IMR-90 (cell line): ENCODE measurements at regions not wholly inside any gene's neighbourhood (a gene's known extent, or its start where the extent isn't known, plus 50 kb on each side); places are given as distances from the start of the nearest gene placed in this dataset.
A peak's percentile ranks its signal among the peaks of the same experiment; 100 is the strongest.

Experiments
- ATAC-seq: fragments of 200-7000 bp; cut with Tn5 transposase; 2 replicates; pipeline ENCODE4 v1.9.1; 2020; ENCODE audit warnings: low read depth, mild to moderate bottlenecking, moderate library complexity
- BruUV-seq: library from RNA; stranded (reverse); fragments of 400-500 nt; replicated peaks from 2 replicates; lab custom pipeline; 2021; lab: Mats Ljungman, UMichigan
- CTCF ChIA-PET: fragments of 300-600 bp; formaldehyde crosslinking; extraction: SDS; loops from one replicate; lab custom pipeline; 2021; ENCODE audit warnings: antibody characterized with exemption; lab: Yijun Ruan, JAX
- POLR2A ChIA-PET: fragments of 300-600 bp; sonication (Branson Sonifier 250); formaldehyde crosslinking; loops from one replicate; lab custom pipeline; 2022; ENCODE audit warnings: antibody characterized with exemption; ENCODE audit not compliant: unreplicated experiment; lab: Charles Lee
- DNase-seq: peaks from one replicate; pipeline ENCODE4 v3.0.0; 2013
- H2AFZ ChIP-seq: replicated peaks from 2 replicates; pipeline ENCODE3; 2013; ENCODE audit warnings: low read length, mild to moderate bottlenecking; ENCODE audit not compliant: poor library complexity
- H2AK5ac ChIP-seq: 2 replicates; pipeline ENCODE4 v1.6.1; 2013; ENCODE audit warnings: low read depth, low read length, inconsistent platforms
- H2AK9ac ChIP-seq: replicated peaks from 2 replicates; pipeline ENCODE3; 2013; ENCODE audit warnings: mild to moderate bottlenecking, low read depth, low read length, moderate library complexity; ENCODE audit not compliant: poor library complexity
- H2BK120ac ChIP-seq: 2 replicates; pipeline ENCODE4 v1.6.1; 2013; ENCODE audit warnings: low read depth, low read length, inconsistent platforms
- H2BK15ac ChIP-seq: 3 replicates; pipeline ENCODE4 v1.6.1; 2013; ENCODE audit warnings: low read depth, low read length, inconsistent platforms
- H2BK20ac ChIP-seq: 2 replicates; pipeline ENCODE4 v1.6.1; 2013; ENCODE audit warnings: low read depth, mild to moderate bottlenecking, inconsistent platforms, low read length, moderate library complexity
- H2BK5ac ChIP-seq: 2 replicates; pipeline ENCODE4 v1.6.1; 2013; ENCODE audit warnings: mild to moderate bottlenecking, low read depth, low read length, inconsistent platforms; ENCODE audit not compliant: poor library complexity, severe bottlenecking
- H3K14ac ChIP-seq: replicated peaks from 2 replicates; pipeline ENCODE4 v1.6.1; 2013; ENCODE audit warnings: low read depth, low read length, inconsistent platforms
- H3K18ac ChIP-seq: 2 replicates; pipeline ENCODE4 v1.6.1; 2013; ENCODE audit warnings: low read depth, low read length, control low read depth
- H3K23ac ChIP-seq: 2 replicates; pipeline ENCODE4 v1.6.1; 2013; ENCODE audit warnings: low read depth, low read length, inconsistent platforms
- H3K27ac ChIP-seq: 2 replicates; pipeline ENCODE4 v1.5.1; 2013; ENCODE audit warnings: mild to moderate bottlenecking, control low read depth, low read length; ENCODE audit not compliant: insufficient read depth
- H3K27me3 ChIP-seq: 2 replicates; pipeline ENCODE4 v1.6.1; 2013; ENCODE audit warnings: low read length; ENCODE audit not compliant: control insufficient read depth, insufficient read depth
- H3K36me3 ChIP-seq: 2 replicates; pipeline ENCODE4 v1.6.1; 2013; ENCODE audit warnings: low read length, mixed read lengths; ENCODE audit not compliant: control insufficient read depth, insufficient read depth
- H3K4ac ChIP-seq: 2 replicates; pipeline ENCODE4 v1.6.1; 2013; ENCODE audit warnings: low read depth, low read length, inconsistent platforms
- H3K4me1 ChIP-seq: 2 replicates; pipeline ENCODE4 v1.6.1; 2013; ENCODE audit warnings: low read length, mixed read lengths; ENCODE audit not compliant: control insufficient read depth, insufficient read depth
- H3K4me2 ChIP-seq: 2 replicates; pipeline ENCODE4 v1.6.1; 2013; ENCODE audit warnings: low read depth, mild to moderate bottlenecking, control low read depth, low read length, moderate library complexity
- H3K4me3 ChIP-seq: 2 replicates; pipeline ENCODE4 v1.5.1; 2013; ENCODE audit warnings: low read depth, mild to moderate bottlenecking, control low read depth, low read length, moderate library complexity; ENCODE audit not compliant: insufficient read depth
- H3K56ac ChIP-seq: 2 replicates; pipeline ENCODE4 v1.6.1; 2013; ENCODE audit warnings: low read length, inconsistent platforms; ENCODE audit not compliant: insufficient read depth; ENCODE audit errors: extremely low read depth
- H3K79me1 ChIP-seq, 2 experiments: 2 replicates each; pipeline ENCODE4 v1.6.1; 2013; ENCODE audit warnings: low read length in 2 of 2, inconsistent platforms in 1 of 2, low read depth in 1 of 2
- H3K9ac ChIP-seq: 2 replicates; pipeline ENCODE4 v1.6.1; 2013; ENCODE audit warnings: low read depth, low read length, control low read depth
- H3K9me1 ChIP-seq: 2 replicates; pipeline ENCODE4 v1.6.1; 2013; ENCODE audit warnings: low read length, inconsistent platforms; ENCODE audit not compliant: insufficient read depth
- H3K9me3 ChIP-seq: 2 replicates; pipeline ENCODE4 v1.6.1; 2013; ENCODE audit warnings: low read length; ENCODE audit not compliant: control insufficient read depth, insufficient read depth
- H4K20me1 ChIP-seq: 2 replicates; pipeline ENCODE4 v1.6.1; 2013; ENCODE audit warnings: low read length, inconsistent platforms; ENCODE audit not compliant: insufficient read depth
- H4K5ac ChIP-seq: 2 replicates; pipeline ENCODE4 v1.6.1; 2013; ENCODE audit warnings: mild to moderate bottlenecking, low read depth, low read length, control low read depth
- H4K8ac ChIP-seq, 2 experiments: 2 replicates each; pipeline ENCODE4 v1.6.1; 2013; ENCODE audit warnings: low read depth in 2 of 2, low read length in 2 of 2, control low read depth in 1 of 2, inconsistent platforms in 1 of 2
- H4K91ac ChIP-seq: 2 replicates; pipeline ENCODE4 v1.6.1; 2013; ENCODE audit warnings: low read depth, low read length, inconsistent platforms; ENCODE audit not compliant: insufficient read depth
- BHLHE40 ChIP-seq: fragments of 150-350 bp; IDR thresholded peaks from 2 replicates; pipeline ENCODE4 v1.6.1; 2016; ENCODE audit warnings: mild to moderate bottlenecking, low read depth, low read length
- CHD1 ChIP-seq: IDR thresholded peaks from 2 replicates; pipeline ENCODE4 v1.6.1; 2012; ENCODE audit warnings: low read depth, low read length, improper control_type of control experiment
- FOS ChIP-seq: fragments of 150-350 bp; IDR thresholded peaks from 2 replicates; pipeline ENCODE4 v1.6.1; 2016; ENCODE audit warnings: low read depth, low read length
- MXI1 ChIP-seq: IDR thresholded peaks from 2 replicates; pipeline ENCODE4 v1.6.1; 2012; ENCODE audit warnings: low read depth, mild to moderate bottlenecking, low read length, moderate library complexity, borderline replicate concordance
- NFE2L2 ChIP-seq: fragments of 150-350 bp; IDR thresholded peaks from 2 replicates; pipeline ENCODE4 v1.6.1; 2016; ENCODE audit warnings: low read depth, mild to moderate bottlenecking, low read length
- POLR2A ChIP-seq: IDR thresholded peaks from 2 replicates; pipeline ENCODE4 v1.6.1; 2012; ENCODE audit warnings: mild to moderate bottlenecking, low read depth, low read length
- RAD21 ChIP-seq: IDR thresholded peaks from 2 replicates; pipeline ENCODE4 v1.6.1; 2012; ENCODE audit warnings: low read length, improper control_type of control experiment
- RCOR1 ChIP-seq: IDR thresholded peaks from 2 replicates; pipeline ENCODE4 v1.6.1; 2012; ENCODE audit warnings: mild to moderate bottlenecking, low read length, improper control_type of control experiment; ENCODE audit not compliant: insufficient replicate concordance
- RFX5 ChIP-seq: IDR thresholded peaks from 2 replicates; pipeline ENCODE4 v1.8.0; 2012; ENCODE audit warnings: low read depth, mild to moderate bottlenecking, low read length, moderate library complexity
- SMC3 ChIP-seq: fragments of 150-350 bp; IDR thresholded peaks from 2 replicates; pipeline ENCODE4 v1.6.1; 2016; ENCODE audit warnings: low read depth, mild to moderate bottlenecking, antibody characterized with exemption, low read length, moderate library complexity
- USF2 ChIP-seq: fragments of 150-350 bp; IDR thresholded peaks from 2 replicates; pipeline ENCODE4 v1.6.1; 2017; ENCODE audit warnings: mild to moderate bottlenecking, antibody characterized with exemption, low read length, low read depth
- WGBS, 2 experiments: methylation state at CpG; one replicate each; pipeline versions ENCODE4 v1.1.5 to v1.1.7; 2013; ENCODE audit warnings: missing lambda C conversion rate in 2 of 2; ENCODE audit not compliant: insufficient read length in 1 of 2; ENCODE audit errors: extremely low coverage in 2 of 2; 5-methylcytosine and 5-hydroxymethylcytosine counted together
- dilution Hi-C: fragments of 300-500 bp; cut with HindIII; formaldehyde crosslinking; loops from one replicate; pipeline ENCODE4 v1.14.3; 2018; ENCODE audit warnings: low sequenced_read_pairs; ENCODE audit not compliant: unreplicated experiment
- in situ Hi-C: fragments of 300-500 bp; cut with MboI; formaldehyde crosslinking; loops from 3 replicates; pipeline ENCODE4 v1.14.3; 2019; ENCODE audit warnings: low sequenced_read_pairs, inconsistent platforms, mixed read lengths
- intact Hi-C: fragments of 100-400 bp; cut with micrococcal nuclease; formaldehyde crosslinking; loops from 2 replicates; pipeline ENCODE4 v1.10.0; 2022
- TF ChIP-seq, protein P1 (sequence below): fragments of 150-350 bp; IDR thresholded peaks from 2 replicates; pipeline ENCODE4 v1.6.1; 2016; ENCODE audit warnings: low read depth, mild to moderate bottlenecking, low read length, moderate library complexity, borderline replicate concordance
- TF ChIP-seq, protein P2 (sequence below): conservative IDR thresholded peaks from 2 replicates; pipeline ENCODE4 v1.5.1; 2012; ENCODE audit warnings: mild to moderate bottlenecking, low read depth, low read length, improper control_type of control experiment

DNA sequence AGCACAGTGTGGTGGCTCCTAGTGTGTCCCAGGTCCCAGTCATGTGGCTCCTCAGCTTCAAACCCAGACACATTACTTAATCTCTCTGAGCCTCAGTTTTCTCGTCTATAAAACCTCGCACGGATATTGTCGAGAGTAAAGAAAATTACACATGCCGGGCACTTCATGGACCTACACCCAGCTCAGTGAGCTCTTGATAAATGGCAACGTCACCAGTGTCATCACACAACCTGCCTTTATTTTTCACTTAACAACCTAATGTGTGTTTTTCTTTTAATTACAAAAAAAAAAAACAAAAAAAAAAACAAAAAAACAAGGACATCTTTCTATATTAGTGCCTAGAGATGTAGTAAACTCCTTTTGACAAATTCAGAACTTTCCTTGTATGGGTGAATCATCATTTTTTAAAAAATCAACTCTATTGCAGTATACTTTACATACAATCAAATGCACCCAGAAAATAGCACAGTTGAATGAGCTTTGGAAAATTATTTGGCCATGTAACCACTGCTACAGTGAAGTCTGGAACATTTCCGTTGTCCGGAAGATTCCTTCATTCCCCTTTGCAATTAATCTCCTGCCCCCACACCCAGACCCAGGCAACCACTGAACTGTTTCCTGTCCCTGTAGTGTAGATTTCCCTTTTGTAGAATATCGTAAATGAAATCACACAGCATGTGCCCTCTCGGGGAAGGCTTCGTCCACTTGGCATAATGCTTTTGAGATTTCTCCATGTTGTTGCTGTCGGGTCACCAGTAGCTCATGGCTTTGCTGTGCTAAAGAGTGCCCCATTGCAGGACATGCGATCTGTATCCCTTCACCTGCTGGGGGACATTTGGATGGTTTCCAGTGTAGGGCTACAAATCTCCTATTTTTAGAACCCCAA lies 100.4 kb upstream of the LARP1 start:
- Histone ChIP-seq H2AFZ (peak overlapping the region; percentile 66), H4K91ac (no peak overlapping the region), H3K9me1 (no peaks in the 10 kb centered on the region), H3K27ac (no peak overlapping the region), H3K4me1 (peaks cover 4% of the 10 kb centered on the region; the same call in 1 of the 2 replicates), H3K4me2 (peak overlapping the region; percentile 78), H3K79me1 (no peaks in the 10 kb centered on the region), H3K9ac (0 out of 2 replicates have a peak overlapping the region, but pooled peaks have one; percentile 34), H3K36me3 (no peaks in the 10 kb centered on the region), H4K8ac (peak overlapping the region; percentile 35 to 57; a peak in 3 of 4 replicates), H3K4ac (no peak overlapping the region), H3K4me3 (no peak overlapping the region), H2AK5ac (no peak overlapping the region), H4K5ac (peak overlapping the region; percentile 52; the same call in 1 of the 2 replicates), H2BK15ac (no peak overlapping the region), H3K14ac (peak overlapping the region; percentile 77; the same call in 1 of the 2 replicates), H3K23ac (0 out of 2 replicates have a peak overlapping the region, but pooled peaks have one; percentile 3), H3K18ac (no peak overlapping the region), H2BK5ac (no peak overlapping the region), H3K27me3 (peaks cover 2% of the 10 kb centered on the region; the same call in 1 of the 2 replicates), H2BK120ac (no peak overlapping the region), H2BK20ac (no peak overlapping the region), H3K56ac (no peak overlapping the region), H2AK9ac (peak overlapping the region; percentile 0), H4K20me1 (no peaks in the 10 kb centered on the region), H3K9me3 (no peaks in the 10 kb centered on the region)
- dilution Hi-C loops (no loop called here), in situ Hi-C loops (loop anchor here (5.0 kb wide), 1 partner anchor 148 kb away; no protein-coding TSS in a partner anchor), intact Hi-C loops (loop anchor here (1.0 to 5.0 kb wide), 2 partner anchors 101 to 268 kb away; partner anchors contain the start of gene LARP1)
- ChIA-PET POLR2A (interaction anchor here (0.7 kb wide), 1 partner anchor 213 kb away, joined by 5 read pairs; no protein-coding TSS in a partner anchor), CTCF (interaction anchor here (0.8 kb wide), 1 partner anchor 28 kb away, joined by 3 read pairs; no protein-coding TSS in a partner anchor)
- no peak for ATAC-seq
- 80% methylated on average over 4 of the region's 13 CpGs; no CpG with 5 or more reads in 1 of the 2 experiments for WGBS, 2 experiments
- no TSS peak for BruUV-seq
- no peak for DNase-seq
- TF ChIP-seq CHD1 (no peak), USF2 (no peak), SMC3 (no peak), BHLHE40 (no peak), NFE2L2 (no peak), FOS (no peak), RFX5 (no peak), RCOR1 (no peak), RAD21 (no peak), POLR2A (no peak), MXI1 (no peak)
- TF ChIP-seq, protein P1, sequence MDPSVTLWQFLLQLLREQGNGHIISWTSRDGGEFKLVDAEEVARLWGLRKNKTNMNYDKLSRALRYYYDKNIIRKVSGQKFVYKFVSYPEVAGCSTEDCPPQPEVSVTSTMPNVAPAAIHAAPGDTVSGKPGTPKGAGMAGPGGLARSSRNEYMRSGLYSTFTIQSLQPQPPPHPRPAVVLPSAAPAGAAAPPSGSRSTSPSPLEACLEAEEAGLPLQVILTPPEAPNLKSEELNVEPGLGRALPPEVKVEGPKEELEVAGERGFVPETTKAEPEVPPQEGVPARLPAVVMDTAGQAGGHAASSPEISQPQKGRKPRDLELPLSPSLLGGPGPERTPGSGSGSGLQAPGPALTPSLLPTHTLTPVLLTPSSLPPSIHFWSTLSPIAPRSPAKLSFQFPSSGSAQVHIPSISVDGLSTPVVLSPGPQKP = no peak
- TF ChIP-seq, protein P2, sequence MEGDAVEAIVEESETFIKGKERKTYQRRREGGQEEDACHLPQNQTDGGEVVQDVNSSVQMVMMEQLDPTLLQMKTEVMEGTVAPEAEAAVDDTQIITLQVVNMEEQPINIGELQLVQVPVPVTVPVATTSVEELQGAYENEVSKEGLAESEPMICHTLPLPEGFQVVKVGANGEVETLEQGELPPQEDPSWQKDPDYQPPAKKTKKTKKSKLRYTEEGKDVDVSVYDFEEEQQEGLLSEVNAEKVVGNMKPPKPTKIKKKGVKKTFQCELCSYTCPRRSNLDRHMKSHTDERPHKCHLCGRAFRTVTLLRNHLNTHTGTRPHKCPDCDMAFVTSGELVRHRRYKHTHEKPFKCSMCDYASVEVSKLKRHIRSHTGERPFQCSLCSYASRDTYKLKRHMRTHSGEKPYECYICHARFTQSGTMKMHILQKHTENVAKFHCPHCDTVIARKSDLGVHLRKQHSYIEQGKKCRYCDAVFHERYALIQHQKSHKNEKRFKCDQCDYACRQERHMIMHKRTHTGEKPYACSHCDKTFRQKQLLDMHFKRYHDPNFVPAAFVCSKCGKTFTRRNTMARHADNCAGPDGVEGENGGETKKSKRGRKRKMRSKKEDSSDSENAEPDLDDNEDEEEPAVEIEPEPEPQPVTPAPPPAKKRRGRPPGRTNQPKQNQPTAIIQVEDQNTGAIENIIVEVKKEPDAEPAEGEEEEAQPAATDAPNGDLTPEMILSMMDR = no peak
